ENCODE measurements at regions not wholly inside any gene's neighbourhood (a gene's known extent, or its start where the extent isn't known, plus 50 kb on each side); places are given as distances from the start of the nearest gene placed in this dataset.

DNA sequence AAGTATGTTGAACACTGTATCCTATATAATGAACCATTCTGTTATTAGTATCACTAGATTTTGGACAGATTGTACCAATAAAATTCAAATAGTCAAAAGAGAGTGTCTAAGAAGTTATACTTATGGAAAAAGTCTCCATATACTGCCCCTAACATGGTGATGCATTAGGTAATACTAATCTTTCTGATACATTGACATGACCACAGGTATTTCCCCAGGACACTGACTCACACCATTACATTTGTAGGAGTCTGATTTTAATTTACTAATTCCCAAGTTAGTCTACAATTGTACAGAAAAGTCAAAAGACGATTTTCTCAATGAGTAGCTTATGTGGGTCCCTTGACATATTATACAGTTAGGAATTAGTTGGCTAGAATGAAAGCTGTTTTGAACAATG is 593.8 kb downstream of the ISL1 start:
- peaks cover 1% of the 10 kb centered on the region for H3K27me3 ChIP-seq (ENCODE audit: control insufficient read depth, insufficient read depth, low read length)
- no peak overlapping the region for H3K4me3 ChIP-seq (ENCODE audit: low read depth, low read length)
- TF ChIP-seq, protein P1, sequence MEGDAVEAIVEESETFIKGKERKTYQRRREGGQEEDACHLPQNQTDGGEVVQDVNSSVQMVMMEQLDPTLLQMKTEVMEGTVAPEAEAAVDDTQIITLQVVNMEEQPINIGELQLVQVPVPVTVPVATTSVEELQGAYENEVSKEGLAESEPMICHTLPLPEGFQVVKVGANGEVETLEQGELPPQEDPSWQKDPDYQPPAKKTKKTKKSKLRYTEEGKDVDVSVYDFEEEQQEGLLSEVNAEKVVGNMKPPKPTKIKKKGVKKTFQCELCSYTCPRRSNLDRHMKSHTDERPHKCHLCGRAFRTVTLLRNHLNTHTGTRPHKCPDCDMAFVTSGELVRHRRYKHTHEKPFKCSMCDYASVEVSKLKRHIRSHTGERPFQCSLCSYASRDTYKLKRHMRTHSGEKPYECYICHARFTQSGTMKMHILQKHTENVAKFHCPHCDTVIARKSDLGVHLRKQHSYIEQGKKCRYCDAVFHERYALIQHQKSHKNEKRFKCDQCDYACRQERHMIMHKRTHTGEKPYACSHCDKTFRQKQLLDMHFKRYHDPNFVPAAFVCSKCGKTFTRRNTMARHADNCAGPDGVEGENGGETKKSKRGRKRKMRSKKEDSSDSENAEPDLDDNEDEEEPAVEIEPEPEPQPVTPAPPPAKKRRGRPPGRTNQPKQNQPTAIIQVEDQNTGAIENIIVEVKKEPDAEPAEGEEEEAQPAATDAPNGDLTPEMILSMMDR (IDR thresholded peaks at IDR 0.05; ENCODE audit: insufficient read depth, low read length, severe bottlenecking): no peak
- H3K36me3 ChIP-seq (ENCODE audit: control insufficient read depth, insufficient read depth, low read length): no peaks in the 10 kb centered on the region
- peak; percentile 60 for DNase-seq (ENCODE audit: low read depth)
- FAIRE-seq: no peak

DNA sequence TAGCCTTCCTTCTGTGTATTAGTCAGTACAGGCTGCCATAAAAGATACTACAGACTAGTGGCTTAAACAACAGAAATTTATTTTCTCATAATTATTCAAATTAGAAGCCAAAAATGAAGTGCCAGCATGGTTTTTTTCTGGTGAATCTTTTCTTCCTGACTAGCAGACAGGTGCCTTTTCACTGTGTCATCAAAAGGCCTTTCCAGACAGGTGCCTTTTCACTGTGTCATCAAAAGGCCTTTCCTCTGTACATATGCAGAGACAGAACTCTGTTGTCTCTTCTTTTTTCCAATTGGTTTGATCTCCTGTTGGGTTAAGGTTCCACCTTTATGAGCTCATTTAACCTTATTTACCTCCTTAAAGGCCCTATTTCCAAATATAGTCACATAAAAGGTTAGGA is 599.9 kb downstream of the ISL1 start:
- Histone ChIP-seq H3K36me3 (ENCODE audit: control insufficient read depth, insufficient read depth, low read length) (no peaks in the 10 kb centered on the region), H3K27me3 (ENCODE audit: control insufficient read depth, insufficient read depth, low read length) (no peaks in the 10 kb centered on the region), H3K4me3 (ENCODE audit: low read depth, low read length) (no peak overlapping the region)
- TF ChIP-seq, protein P1 (IDR thresholded peaks at IDR 0.05; ENCODE audit: insufficient read depth, low read length, severe bottlenecking): no peak
- no peak for FAIRE-seq
- no peak for DNase-seq (ENCODE audit: low read depth)

DNA sequence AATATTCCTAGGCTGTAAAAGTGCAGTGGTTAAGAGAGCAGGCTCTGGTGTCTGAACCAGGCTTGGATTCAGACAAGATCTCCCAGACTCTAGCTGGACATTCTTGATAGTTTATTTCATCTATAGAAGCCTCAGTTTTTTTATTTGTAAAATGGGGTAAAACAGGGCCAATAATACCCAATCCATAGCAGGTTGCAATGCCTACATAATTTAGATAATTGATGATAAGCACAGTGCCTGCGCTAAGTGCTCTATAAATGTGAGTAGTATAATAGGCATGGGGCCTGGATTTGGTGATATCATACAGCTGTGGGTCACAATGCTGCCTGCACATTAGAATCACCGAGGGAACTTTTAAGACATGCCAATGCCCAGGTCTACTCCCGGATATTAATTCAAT is 603.5 kb downstream of the ISL1 start:
- FAIRE-seq (no peak), DNase-seq (ENCODE audit: low read depth) (no peak)
- no peaks in the 10 kb centered on the region for H3K27me3 ChIP-seq (ENCODE audit: control insufficient read depth, insufficient read depth, low read length)
- no peaks in the 10 kb centered on the region for H3K36me3 ChIP-seq (ENCODE audit: control insufficient read depth, insufficient read depth, low read length)
- no peak overlapping the region for H3K4me3 ChIP-seq (ENCODE audit: low read depth, low read length)
- TF ChIP-seq, protein P1 (IDR thresholded peaks at IDR 0.05; ENCODE audit: insufficient read depth, low read length, severe bottlenecking): no peak

DNA sequence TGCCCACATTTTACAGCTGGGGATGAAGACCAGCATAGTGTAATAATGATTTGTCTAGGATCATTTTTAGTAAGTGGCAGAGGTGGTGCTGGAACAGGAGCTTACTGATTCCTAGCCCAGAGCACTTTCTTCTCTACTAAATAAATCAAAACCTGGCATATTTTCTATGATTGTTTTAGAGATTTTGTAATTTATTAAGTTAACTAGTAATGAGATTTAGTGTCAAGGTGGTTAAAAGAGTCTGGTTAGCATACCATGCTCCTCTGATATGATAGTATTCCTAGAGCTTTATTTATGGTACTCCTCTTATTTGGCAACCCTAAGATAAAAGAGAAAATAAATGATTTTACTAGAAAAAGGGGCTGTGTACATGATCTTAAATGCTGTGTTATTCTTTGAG is 604.0 kb downstream of the ISL1 start:
- FAIRE-seq (no peak), DNase-seq (ENCODE audit: low read depth) (no peak)
- H3K36me3 ChIP-seq (ENCODE audit: control insufficient read depth, insufficient read depth, low read length): no peaks in the 10 kb centered on the region
- no peak overlapping the region for H3K4me3 ChIP-seq (ENCODE audit: low read depth, low read length)
- H3K27me3 ChIP-seq (ENCODE audit: control insufficient read depth, insufficient read depth, low read length): no peaks in the 10 kb centered on the region
- TF ChIP-seq, protein P1 (IDR thresholded peaks at IDR 0.05; ENCODE audit: insufficient read depth, low read length, severe bottlenecking): no peak

DNA sequence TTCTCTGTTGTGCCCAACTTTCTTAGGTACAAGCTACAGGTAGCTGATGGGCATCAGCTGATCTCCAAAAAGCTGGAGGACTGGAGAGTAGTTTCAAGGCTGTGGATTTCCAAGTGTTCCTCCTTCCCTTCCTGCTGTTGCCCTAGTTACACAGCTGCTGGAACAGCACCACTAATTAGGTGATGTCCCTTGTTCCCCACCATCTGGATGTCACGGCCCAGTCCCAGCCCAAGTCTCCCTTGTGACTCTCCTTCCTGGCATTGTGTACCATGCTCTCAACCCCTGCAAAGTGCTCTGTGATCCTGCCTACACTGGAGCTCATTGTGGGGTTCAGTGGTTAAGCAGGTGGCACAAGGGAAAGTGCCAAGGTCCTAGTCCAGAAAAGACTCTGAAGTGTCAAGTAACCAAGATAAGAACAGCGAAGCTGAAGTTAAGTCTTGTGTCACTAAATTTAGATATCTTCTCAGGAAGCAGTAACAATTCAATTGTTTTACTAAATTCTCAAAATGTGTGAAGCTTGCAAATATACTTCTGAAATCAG is 604.5 kb downstream of the ISL1 start:
- DNase-seq (ENCODE audit: low read depth): no peak
- FAIRE-seq: peak; percentile 28
- TF ChIP-seq, protein P1 (IDR thresholded peaks at IDR 0.05; ENCODE audit: insufficient read depth, low read length, severe bottlenecking): no peak

DNA sequence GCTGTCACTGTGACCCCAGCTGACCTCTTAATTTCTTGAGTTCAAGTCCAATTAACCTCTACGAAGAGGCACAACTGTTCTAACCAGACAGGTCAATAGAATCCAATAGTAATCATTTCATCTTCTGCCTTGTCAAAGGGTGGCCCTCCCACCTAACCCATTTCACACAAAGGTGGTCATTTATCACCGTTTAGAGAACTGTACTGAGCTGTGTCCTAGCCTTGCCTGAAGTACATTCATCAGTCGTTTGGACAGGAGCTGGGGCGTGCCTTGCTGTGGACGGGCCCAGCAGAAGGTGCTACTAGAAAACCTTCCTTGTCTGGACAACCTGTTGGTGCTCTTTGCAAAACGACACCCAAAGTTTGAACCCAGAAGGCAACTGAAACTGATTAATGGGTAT is 605.4 kb downstream of the ISL1 start:
- DNase-seq (ENCODE audit: low read depth): no peak
- Histone ChIP-seq H3K36me3 (ENCODE audit: control insufficient read depth, insufficient read depth, low read length) (no peaks in the 10 kb centered on the region), H3K27me3 (ENCODE audit: control insufficient read depth, insufficient read depth, low read length) (no peaks in the 10 kb centered on the region), H3K4me3 (ENCODE audit: low read depth, low read length) (no peak overlapping the region)
- TF ChIP-seq, protein P1 (IDR thresholded peaks at IDR 0.05; ENCODE audit: insufficient read depth, low read length, severe bottlenecking): no peak
- no peak for FAIRE-seq

More for the DNA sequence above, 604.5 kb downstream of the ISL1 start:
- Histone ChIP-seq H3K4me3 (ENCODE audit: low read depth, low read length) (no peak overlapping the region), H3K27me3 (ENCODE audit: control insufficient read depth, insufficient read depth, low read length) (no peaks in the 10 kb centered on the region), H3K36me3 (ENCODE audit: control insufficient read depth, insufficient read depth, low read length) (no peaks in the 10 kb centered on the region)

Data from bronchial epithelial cell (primary cell).